HG03060 (cell line): ENCODE measurements at regions not wholly inside any gene's neighbourhood (a gene's known extent, or its start where the extent isn't known, plus 50 kb on each side); places are given as distances from the start of the nearest gene placed in this dataset.
"Not testable (repeated sequence)": the region's sequence is repeated elsewhere in the genome, so short reads cannot be mapped to it uniquely, and the experiment has no call there.

Experiments
- ATAC-seq: cut with Tn5 transposase; IDR thresholded peaks from one replicate; pipeline ENCODE4 v1.9.1; 2021; ENCODE audit warnings: low read depth, moderate number of reproducible peaks; ENCODE audit not compliant: unreplicated experiment

- no peak for ATAC-seq
Measured at GRCh38 chr4:126965877-126966276, 666.9 kb upstream of the INTU start.

GRCh38 chr4:126969360-126970235 is 663.2 kb upstream of the INTU start:
- no peak for ATAC-seq

GRCh38 chr4:126973201-126973600 is 659.6 kb upstream of the INTU start:
- no peak for ATAC-seq

DNA sequence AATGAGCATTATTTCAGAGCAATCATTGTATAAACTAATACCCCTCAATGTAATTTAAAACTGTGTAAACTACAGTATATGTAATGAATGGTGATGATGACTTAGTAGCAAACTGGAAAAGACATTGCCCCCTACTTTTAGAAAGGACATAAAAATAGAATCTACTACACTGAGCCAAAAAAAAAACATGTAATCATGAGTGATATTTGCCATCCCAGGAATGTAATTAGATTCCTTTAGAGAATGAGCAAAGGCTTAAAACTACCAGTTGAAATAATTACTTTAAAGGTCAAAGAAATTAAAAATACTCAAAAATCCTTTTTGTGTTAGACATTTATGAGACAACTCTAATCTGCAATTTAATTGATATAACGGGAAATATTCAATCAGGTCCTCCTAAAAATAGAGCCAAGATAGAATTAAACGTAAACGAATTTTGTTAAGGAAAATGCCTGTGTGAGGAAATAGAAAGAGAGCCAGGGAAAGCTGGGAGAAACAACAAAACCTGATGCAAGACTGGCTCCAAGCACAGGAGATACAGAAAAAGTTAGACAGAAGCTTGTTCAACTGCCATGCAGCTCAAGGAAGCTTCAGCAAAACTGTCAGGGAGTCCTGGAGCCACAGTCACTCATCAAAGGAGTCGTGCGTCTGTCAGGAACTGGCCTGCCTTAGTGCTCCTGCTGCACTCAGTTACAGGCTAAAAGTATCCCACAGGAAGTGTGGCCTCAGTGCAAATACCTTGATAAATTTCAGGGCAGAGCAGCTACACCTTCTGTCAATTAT is 655.7 kb upstream of the INTU start:
- no peak for ATAC-seq

GRCh38 chr4:126986005-126986404 is 646.8 kb upstream of the INTU start:
- no peak for ATAC-seq

DNA sequence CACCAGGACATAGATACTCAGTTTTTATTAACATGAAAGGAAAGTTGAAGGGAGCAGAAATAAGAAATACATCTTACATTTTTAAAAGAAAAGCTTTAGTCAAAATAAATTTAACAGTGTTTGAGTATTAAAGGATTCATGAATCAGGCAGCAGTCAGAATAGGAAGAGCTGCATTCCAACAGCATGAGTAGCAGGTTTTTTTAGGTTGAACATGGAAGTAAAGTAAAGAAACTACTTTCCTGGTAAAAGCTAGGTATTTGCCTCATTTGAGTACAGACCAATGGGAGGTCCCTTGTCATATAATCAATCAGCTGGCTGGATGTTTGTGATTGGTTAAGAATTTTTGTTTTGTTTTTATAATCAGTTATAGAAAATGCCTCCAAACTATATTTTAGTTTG is 645.9 kb upstream of the INTU start:
- no peak for ATAC-seq

DNA sequence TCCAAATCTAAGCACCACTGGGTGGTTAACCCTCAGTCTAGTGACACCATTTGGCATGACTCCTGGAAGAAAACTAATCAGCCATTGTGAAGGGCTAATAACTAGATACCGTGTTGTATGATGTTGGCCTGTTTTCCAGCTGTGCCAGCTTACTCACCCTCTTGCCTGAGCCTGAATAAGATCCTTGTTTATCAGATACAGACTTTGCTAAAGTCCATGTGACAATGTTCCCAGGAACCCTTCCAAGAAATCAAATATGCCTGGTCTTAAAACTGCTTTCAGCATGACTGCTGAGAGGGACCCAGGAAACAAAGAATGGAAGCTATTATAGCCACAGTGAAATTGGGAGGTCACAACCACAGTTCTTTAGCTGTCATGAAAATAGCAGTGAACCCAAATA is 640.8 kb upstream of the INTU start:
- ATAC-seq, result no peak

DNA sequence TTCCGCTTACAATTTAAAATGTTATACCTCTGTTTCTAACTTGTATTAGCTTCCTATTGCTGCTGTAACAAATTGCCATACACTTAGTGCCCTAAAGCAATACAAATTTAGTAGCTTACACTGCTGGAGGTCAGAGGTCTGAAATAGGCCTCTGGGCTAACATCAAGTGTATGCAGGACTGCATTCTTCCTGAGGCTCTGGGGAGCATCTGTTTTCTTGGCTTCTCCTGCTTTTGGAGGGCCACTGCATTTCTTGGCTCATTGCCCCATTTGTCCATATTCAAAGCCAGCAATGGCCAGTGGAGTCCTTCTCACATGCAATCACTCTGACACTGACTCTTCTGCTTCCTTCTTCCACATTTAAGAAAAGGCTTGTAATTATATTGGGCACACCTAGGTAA is 639.8 kb upstream of the INTU start:
- no peak for ATAC-seq

- ATAC-seq, result no peak
Measured at GRCh38 chr4:126993351-126993750, 639.4 kb upstream of the INTU start.

- no peak for ATAC-seq
Measured at GRCh38 chr4:126995235-126995634, 637.5 kb upstream of the INTU start.

- no peak for ATAC-seq
Measured at GRCh38 chr4:127000110-127000509, 632.6 kb upstream of the INTU start.

- ATAC-seq, result no peak
Measured at GRCh38 chr4:127000846-127001245, 631.9 kb upstream of the INTU start.

DNA sequence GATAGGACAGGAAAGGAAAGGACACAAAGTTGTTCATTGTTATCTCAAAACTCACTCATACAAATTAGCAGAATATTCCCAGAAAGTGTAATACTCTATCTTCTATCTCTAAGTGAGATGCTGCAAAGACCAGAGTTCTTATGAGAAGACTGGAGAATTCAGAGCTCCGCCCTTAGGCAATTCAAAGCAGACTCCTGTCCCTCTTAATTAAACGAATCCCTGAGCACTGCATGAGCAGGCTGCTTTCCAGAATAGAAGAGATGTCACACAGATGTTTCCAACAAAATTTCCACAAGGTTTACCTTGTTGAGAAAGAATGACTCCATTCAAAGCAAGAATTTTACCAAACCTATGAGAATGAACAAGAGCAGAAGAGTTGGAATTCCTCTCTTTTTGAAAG is 630.8 kb upstream of the INTU start:
- no peak for ATAC-seq

- ATAC-seq, result no peak
Measured at GRCh38 chr4:127006446-127006877, 626.3 kb upstream of the INTU start.

GRCh38 chr4:127007305-127007704 is 625.5 kb upstream of the INTU start:
- ATAC-seq, result no peak

DNA sequence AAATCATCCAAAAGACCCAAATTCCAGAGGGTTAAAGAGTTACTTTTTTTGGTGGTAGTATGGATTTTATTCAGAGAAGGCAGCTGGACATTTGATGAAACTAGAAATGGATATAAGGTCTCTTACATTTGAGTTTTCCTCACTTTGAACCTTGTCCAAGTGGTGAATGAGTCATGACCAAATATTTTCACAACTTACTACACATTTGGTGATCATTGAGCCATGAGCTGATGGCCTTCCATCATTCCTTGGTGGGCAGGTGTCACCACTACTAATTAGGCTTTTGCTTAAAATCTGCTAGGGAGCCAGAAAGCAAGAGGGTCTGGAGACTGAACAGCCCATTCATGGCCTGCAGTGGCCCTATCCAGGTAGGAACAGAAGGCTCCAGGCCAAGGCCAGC is 620.2 kb upstream of the INTU start:
- ATAC-seq, result no peak

DNA sequence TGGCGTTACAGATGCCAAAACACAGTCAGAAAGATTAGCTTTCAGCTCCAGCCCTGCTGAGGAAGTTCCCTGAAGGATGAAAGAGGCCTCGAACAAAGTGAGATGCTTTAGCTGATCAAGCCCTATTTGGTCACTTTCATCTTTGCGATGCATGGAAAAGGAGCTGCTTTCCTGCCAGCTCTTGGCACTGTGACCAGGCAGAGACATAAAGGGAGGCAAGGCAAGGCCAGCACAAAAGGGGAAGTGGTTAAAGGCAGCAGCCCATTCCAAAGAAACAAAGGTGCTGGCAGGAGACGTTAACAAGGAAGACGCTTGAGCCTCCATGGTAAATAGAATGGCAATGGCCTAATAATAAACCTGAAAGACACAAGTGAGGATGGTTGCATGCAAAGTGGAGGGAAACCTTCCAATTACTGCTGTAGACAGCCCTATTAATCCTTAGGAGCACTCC is 617.1 kb upstream of the INTU start:
- no peak for ATAC-seq

GRCh38 chr4:127018381-127018780 is 614.4 kb upstream of the INTU start:
- no peak for ATAC-seq

DNA sequence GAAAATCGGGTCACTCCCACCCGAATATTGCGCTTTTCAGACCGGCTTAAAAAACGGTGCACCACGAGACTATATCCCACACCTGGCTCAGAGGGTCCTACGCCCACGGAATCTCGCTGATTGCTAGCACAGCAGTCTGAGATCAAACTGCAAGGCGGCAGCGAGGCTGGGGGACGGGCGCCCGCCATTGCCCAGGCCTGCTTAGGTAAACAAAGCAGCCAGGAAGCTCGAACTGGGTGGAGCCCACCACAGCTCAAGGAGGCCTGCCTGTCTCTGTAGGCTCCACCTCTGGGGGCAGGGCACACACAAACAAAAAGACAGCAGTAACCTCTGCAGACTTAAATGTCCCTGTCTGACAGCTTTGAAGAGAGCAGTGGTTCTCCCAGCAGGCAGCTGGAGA is 611.9 kb upstream of the INTU start:
- ATAC-seq, result not testable (repeated sequence)

- no peak for ATAC-seq
Measured at GRCh38 chr4:127036296-127036695, 596.5 kb upstream of the INTU start.

DNA sequence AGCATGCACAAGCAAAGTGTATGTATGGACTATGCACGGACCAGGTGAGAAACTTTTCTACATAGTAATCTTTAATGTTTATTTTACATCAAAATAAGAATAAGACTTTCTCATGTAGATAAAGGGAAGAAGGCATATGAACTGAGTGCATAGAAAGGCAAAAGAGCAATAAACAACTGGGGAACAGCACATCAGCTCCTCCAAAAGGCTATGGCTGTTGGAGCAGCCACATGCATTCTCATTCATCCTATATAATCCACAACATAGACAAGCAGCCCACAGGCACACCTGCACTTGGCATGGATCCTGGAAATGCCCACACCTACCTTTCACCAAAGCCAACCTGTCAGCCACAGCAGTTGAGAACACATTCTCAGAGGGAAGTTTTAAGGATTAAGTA is 586.9 kb upstream of the INTU start:
- ATAC-seq, result no peak

- no peak for ATAC-seq
Measured at GRCh38 chr4:127047930-127048329, 584.8 kb upstream of the INTU start.
